ENCODE measurements at regions not wholly inside any gene's neighbourhood (a gene's known extent, or its start where the extent isn't known, plus 50 kb on each side); places are given as distances from the start of the nearest gene placed in this dataset.

- no peak for TF ChIP-seq CTCF (IDR thresholded peaks at IDR 0.05)
- TF ChIP-seq POLR2A (IDR thresholded peaks at IDR 0.05), result no peak
Observed at GRCh38 chr2:74739733-74740241, 85.7 kb downstream of the SEMA4F start.
